Lower leg skin (tissue), 3 donors: ENCODE measurements at regions not wholly inside any gene's neighbourhood (a gene's known extent, or its start where the extent isn't known, plus 50 kb on each side); places are given as distances from the start of the nearest gene placed in this dataset.

Experiments
- CTCF ChIP-seq, 3 donors: fragments of 450-650 bp; IDR thresholded peaks; one replicate each; pipeline ENCODE4 v1.5.1; 2016; ENCODE audit warnings: antibody characterized with exemption in 3 of 3, mild to moderate bottlenecking in 3 of 3, moderate library complexity in 2 of 3
- POLR2A ChIP-seq, 2 donors: fragments of 450-650 bp; IDR thresholded peaks; one replicate each; pipeline ENCODE4 v1.6.1; 2016 to 2017; ENCODE audit warnings: antibody characterized with exemption in 2 of 2, mild to moderate bottlenecking in 1 of 2, moderate library complexity in 1 of 2

DNA sequence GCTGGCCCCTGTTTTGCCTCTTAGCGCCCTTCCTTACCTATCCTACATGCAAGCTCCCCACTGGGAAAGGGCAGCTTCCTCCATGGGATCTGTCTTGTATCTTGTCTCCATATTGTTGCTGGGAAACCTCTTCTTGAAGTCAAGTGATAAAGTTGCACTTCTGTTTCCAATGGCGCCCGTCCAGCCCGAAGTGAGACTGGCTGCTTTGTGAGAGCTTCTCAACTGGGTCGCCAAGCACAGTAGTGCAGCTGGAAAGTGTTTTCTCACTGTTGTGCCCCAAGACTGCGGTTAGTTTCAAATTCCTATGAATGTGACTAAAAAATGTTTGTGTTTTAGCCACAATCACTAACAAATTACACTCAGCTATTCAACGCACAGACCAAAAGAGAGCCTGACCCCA lies 506.6 kb upstream of the MPDZ start:
- TF ChIP-seq CTCF (IDR thresholded peaks at IDR 0.05) (no peak), POLR2A (IDR thresholded peaks at IDR 0.05) (no peak)
